Mammary epithelial cell (primary cell): ENCODE measurements at regions not wholly inside any gene's neighbourhood (a gene's known extent, or its start where the extent isn't known, plus 50 kb on each side); places are given as distances from the start of the nearest gene placed in this dataset.

ENCODE experiments used
- EZH2 ChIP-seq: IDR thresholded peaks from 2 replicates; pipeline ENCODE4 v1.6.1; 2012; ENCODE audit warnings: low read length, inconsistent platforms, borderline replicate concordance
- TF ChIP-seq, protein P1 (sequence below), 2 donors: IDR thresholded peaks in 1 of 2; conservative IDR thresholded peaks in 1 of 2; 2 replicates each; pipeline ENCODE4 v1.5.1; 2011 to 2012; ENCODE audit warnings: inconsistent platforms in 2 of 2, low read length in 2 of 2, mild to moderate bottlenecking in 2 of 2, control low read depth in 1 of 2, low read depth in 1 of 2; ENCODE audit not compliant: insufficient read depth in 1 of 2; ENCODE audit errors: extremely low read depth in 1 of 2

DNA sequence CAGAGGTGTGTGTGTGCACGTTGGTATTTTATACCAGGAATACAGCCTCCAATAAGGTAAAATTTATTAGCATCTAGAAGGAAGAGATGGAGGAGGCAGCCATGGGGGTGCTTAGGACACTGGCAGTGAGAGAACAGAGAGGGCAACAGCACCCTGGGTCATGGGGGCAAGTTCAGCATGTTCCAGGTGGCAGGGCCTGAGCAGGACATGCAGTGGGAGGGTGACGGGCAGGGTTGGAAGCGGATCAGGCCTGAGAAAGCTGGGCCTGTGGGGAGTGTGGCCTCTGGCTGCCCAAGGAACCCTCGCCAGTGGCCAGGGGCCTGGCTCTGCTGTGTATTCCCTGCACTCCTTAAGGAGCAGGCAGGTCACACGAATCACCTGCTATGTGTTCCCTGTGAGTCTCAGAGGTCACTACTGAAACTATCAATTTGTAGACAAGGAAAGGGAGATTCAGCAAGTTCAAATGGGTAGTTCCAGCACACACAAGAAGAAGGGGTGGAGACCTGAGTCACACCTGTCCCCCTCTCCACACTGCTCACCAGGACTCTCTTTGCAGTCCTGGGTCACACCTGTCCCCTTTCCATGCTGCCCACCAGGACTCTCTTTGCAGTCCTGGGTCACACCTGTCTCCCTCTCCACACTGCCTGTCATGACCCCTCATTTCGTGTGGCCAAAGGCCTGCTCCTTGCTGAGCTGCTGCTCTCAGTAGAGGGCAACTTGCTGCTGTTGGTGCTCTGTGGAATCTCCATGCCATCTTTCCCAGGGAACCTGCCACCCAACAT lies 463.9 kb upstream of the HS6ST1 start:
- TF ChIP-seq, protein P1, sequence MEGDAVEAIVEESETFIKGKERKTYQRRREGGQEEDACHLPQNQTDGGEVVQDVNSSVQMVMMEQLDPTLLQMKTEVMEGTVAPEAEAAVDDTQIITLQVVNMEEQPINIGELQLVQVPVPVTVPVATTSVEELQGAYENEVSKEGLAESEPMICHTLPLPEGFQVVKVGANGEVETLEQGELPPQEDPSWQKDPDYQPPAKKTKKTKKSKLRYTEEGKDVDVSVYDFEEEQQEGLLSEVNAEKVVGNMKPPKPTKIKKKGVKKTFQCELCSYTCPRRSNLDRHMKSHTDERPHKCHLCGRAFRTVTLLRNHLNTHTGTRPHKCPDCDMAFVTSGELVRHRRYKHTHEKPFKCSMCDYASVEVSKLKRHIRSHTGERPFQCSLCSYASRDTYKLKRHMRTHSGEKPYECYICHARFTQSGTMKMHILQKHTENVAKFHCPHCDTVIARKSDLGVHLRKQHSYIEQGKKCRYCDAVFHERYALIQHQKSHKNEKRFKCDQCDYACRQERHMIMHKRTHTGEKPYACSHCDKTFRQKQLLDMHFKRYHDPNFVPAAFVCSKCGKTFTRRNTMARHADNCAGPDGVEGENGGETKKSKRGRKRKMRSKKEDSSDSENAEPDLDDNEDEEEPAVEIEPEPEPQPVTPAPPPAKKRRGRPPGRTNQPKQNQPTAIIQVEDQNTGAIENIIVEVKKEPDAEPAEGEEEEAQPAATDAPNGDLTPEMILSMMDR (conservative IDR thresholded peaks at IDR 0.05 in 1 of 2, IDR thresholded peaks at IDR 0.05 in 1 of 2; ENCODE audit: extremely low read depth in 1 of 2, insufficient read depth in 1 of 2, low read depth in 1 of 2, low read length in 2 of 2) = no peak
- no peak for TF ChIP-seq EZH2
